CD4-positive, alpha-beta T cell (primary cell): ENCODE measurements at regions not wholly inside any gene's neighbourhood (a gene's known extent, or its start where the extent isn't known, plus 50 kb on each side); places are given as distances from the start of the nearest gene placed in this dataset.

Experiments used
- ATAC-seq: fragments of 200-7000 bp; cut with Tn5 transposase; one replicate; pipeline ENCODE4 v1.10.0; 2022; ENCODE audit warnings: mild to moderate bottlenecking; ENCODE audit not compliant: poor library complexity
- CTCF ChIA-PET: fragments of 350-600 bp; sonication (Branson Sonifier 250); formaldehyde crosslinking; loops from one replicate; lab custom pipeline; 2021; ENCODE audit warnings: antibody characterized with exemption, inconsistent platforms; lab: Charles Lee
- POLR2A ChIA-PET: fragments of 350-600 bp; sonication (Branson Sonifier 250); formaldehyde crosslinking; loops from one replicate; lab custom pipeline; 2021; ENCODE audit warnings: antibody characterized with exemption, inconsistent platforms; lab: Charles Lee
- DNase-seq, 14 experiments: peaks; one replicate each; pipeline ENCODE4 v3.0.0-alpha.2; 2013 to 2020; ENCODE audit warnings: mixed read lengths in 2 of 14
- H3K27ac ChIP-seq, 2 donors: one replicate each; pipeline versions ENCODE4 v1.5.1 to v1.7.0; 2013; ENCODE audit warnings: low read length in 2 of 2, low read depth in 1 of 2, mild to moderate bottlenecking in 1 of 2
- H3K27me3 ChIP-seq, 2 experiments: 1 replicate in 1 of 2; 2 replicates in 1 of 2; pipeline versions ENCODE4 v1.6.1 to v1.7.0; 2013; ENCODE audit warnings: low read length in 2 of 2, control low read depth in 1 of 2, mild to moderate bottlenecking in 1 of 2, moderate library complexity in 1 of 2; ENCODE audit not compliant: insufficient read depth in 2 of 2, control insufficient read depth in 1 of 2
- H3K36me3 ChIP-seq: one replicate; pipeline ENCODE4 v1.6.1; 2013; ENCODE audit warnings: low read length, control low read depth; ENCODE audit not compliant: insufficient read depth
- H3K4me1 ChIP-seq: one replicate; pipeline ENCODE4 v1.6.1; 2013; ENCODE audit warnings: low read length, control low read depth; ENCODE audit not compliant: insufficient read depth
- H3K4me3 ChIP-seq: one replicate; pipeline ENCODE4 v1.5.1; 2013; ENCODE audit warnings: mild to moderate bottlenecking, low read length, moderate library complexity
- H3K9me3 ChIP-seq, 2 experiments: 1 replicate in 1 of 2; 2 replicates in 1 of 2; pipeline versions ENCODE4 v1.6.1 to v1.7.0; 2013; ENCODE audit warnings: low read length in 2 of 2, mild to moderate bottlenecking in 2 of 2, control low read depth in 1 of 2, moderate library complexity in 1 of 2; ENCODE audit not compliant: control insufficient read depth in 1 of 2, insufficient read depth in 1 of 2
- H3K27ac Mint-ChIP-seq: one replicate; pipeline ENCODE4 v1.8.0; 2020; ENCODE audit warnings: mixed read lengths
- H3K27me3 Mint-ChIP-seq: one replicate; pipeline ENCODE4 v1.8.0; 2021; ENCODE audit warnings: mixed read lengths
- H3K36me3 Mint-ChIP-seq: one replicate; pipeline ENCODE4 v1.8.0; 2021; ENCODE audit warnings: low read depth, mixed read lengths
- H3K4me1 Mint-ChIP-seq: one replicate; pipeline ENCODE4 v1.8.0; 2021; ENCODE audit warnings: low read depth, mixed read lengths
- H3K4me3 Mint-ChIP-seq: one replicate; pipeline ENCODE4 v1.8.0; 2020; ENCODE audit warnings: mild to moderate bottlenecking, mixed read lengths
- H3K9me3 Mint-ChIP-seq: one replicate; pipeline ENCODE4 v1.8.0; 2020; ENCODE audit warnings: mixed read lengths
- intact Hi-C, 2 experiments: fragments of 100-400 bp; cut with DNase I in 1 of 2; cut with micrococcal nuclease in 1 of 2; formaldehyde crosslinking; loops; one replicate each; pipeline versions ENCODE4 v1.15.1 to v1.9.0; 2023 to 2025; cut with DNase I, micrococcal nuclease
- TF ChIP-seq, protein P1 (sequence below): fragments of 200-600 bp; IDR thresholded peaks from one replicate; pipeline ENCODE4 v1.8.0; 2022; ENCODE audit warnings: antibody characterized with exemption, mild to moderate bottlenecking

DNA sequence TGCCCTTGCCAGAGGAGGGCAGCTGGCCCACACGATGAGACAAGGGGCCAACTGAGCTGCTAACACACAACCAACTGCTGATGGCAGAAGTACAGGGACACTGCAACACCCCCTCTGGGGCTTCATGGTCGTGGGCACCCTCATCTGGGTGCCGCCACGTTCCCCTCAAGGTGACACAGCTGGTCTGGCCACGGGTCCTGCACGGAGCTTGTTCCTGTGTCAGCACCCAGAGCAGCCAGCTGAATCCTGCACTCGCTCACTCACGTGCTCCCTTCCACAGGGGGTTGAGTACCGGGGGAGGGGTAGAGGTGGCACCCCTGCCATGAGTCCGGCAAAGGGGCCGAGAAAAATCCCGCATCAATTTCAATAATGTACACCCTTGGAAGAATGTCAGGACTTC lies 1319.1 kb downstream of the REEP3 start:
- no peak overlapping the region for H3K4me3 Mint-ChIP-seq
- H3K4me1 Mint-ChIP-seq = no peaks in the 10 kb centered on the region
- Histone ChIP-seq H3K36me3 (no peaks in the 10 kb centered on the region), H3K27me3 (no peaks in the 10 kb centered on the region), H3K27ac (no peak overlapping the region), H3K4me1 (no peaks in the 10 kb centered on the region), H3K9me3 (peaks cover 0 to 11% of the 10 kb centered on the region in 2 experiments), H3K4me3 (no peak overlapping the region)
- no peaks in the 10 kb centered on the region for H3K27me3 Mint-ChIP-seq
- ATAC-seq (no peak), DNase-seq (peak in 1 of 14 experiments; percentile 4)
- CTCF ChIA-PET = no interaction called here
- no peak overlapping the region for H3K27ac Mint-ChIP-seq
- POLR2A ChIA-PET = no interaction called here
- H3K9me3 Mint-ChIP-seq = peaks cover 2% of the 10 kb centered on the region
- intact Hi-C loops = no loop called here
- H3K36me3 Mint-ChIP-seq = no peaks in the 10 kb centered on the region
- TF ChIP-seq, protein P1, sequence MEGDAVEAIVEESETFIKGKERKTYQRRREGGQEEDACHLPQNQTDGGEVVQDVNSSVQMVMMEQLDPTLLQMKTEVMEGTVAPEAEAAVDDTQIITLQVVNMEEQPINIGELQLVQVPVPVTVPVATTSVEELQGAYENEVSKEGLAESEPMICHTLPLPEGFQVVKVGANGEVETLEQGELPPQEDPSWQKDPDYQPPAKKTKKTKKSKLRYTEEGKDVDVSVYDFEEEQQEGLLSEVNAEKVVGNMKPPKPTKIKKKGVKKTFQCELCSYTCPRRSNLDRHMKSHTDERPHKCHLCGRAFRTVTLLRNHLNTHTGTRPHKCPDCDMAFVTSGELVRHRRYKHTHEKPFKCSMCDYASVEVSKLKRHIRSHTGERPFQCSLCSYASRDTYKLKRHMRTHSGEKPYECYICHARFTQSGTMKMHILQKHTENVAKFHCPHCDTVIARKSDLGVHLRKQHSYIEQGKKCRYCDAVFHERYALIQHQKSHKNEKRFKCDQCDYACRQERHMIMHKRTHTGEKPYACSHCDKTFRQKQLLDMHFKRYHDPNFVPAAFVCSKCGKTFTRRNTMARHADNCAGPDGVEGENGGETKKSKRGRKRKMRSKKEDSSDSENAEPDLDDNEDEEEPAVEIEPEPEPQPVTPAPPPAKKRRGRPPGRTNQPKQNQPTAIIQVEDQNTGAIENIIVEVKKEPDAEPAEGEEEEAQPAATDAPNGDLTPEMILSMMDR = no peak

DNA sequence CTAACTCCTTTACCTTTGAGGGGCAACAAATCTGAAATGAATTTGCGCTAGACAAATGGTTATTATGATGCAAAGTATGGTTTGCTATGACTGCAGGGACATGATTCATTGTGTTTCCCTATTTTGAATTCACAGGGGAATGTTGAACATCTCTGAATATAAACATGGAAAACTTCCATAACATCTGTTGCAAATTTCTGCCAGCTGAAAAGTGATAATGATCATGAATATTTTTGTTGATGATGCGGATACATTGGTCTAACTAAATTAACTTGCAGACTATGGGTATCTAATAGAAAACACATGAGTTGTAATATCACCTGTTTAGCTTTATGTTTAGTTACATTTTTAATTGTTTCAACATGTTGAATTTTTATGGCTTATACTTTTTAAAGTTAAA lies 1325.5 kb downstream of the REEP3 start:
- ChIA-PET POLR2A (no interaction called here), CTCF (no interaction called here)
- no peaks in the 10 kb centered on the region for H3K36me3 Mint-ChIP-seq
- no peaks in the 10 kb centered on the region for H3K27me3 Mint-ChIP-seq
- intact Hi-C loops = no loop called here
- no peak overlapping the region for H3K27ac ChIP-seq
- H3K4me1 Mint-ChIP-seq = no peaks in the 10 kb centered on the region
- TF ChIP-seq, protein P1 = no peak
- H3K9me3 Mint-ChIP-seq = peaks cover 8% of the 10 kb centered on the region
- no peak overlapping the region for H3K27ac Mint-ChIP-seq
- no peaks in the 10 kb centered on the region for H3K27me3 ChIP-seq
- DNase-seq (no peak), ATAC-seq (no peak)
- H3K4me1 ChIP-seq = no peaks in the 10 kb centered on the region
- H3K4me3 ChIP-seq = no peak overlapping the region
- H3K36me3 ChIP-seq = no peaks in the 10 kb centered on the region
- no peak overlapping the region for H3K4me3 Mint-ChIP-seq
- H3K9me3 ChIP-seq = no peaks in the 10 kb centered on the region

DNA sequence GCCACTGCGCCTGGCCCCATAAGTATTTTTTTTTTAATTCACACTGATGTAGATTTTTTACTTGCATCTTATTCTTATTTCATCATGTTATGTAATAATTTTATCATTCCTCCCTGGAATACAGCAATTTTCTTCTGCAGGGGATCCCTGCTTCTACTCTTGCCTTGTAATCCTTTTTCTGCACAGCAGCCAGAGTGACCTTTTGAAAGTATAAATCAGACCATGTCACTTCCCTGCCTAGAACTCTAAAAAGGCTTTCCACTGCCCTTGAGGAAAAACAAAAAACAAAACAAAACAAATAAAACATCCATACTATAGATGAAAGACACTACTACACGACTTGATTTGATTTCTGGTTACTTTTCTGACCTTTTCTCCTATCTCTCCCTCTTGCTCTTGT lies 1334.7 kb downstream of the REEP3 start:
- no peak overlapping the region for H3K4me3 ChIP-seq
- no peaks in the 10 kb centered on the region for H3K4me1 Mint-ChIP-seq
- no peak for DNase-seq
- no peaks in the 10 kb centered on the region for H3K36me3 Mint-ChIP-seq
- POLR2A ChIA-PET = no interaction called here
- no peaks in the 10 kb centered on the region for H3K9me3 Mint-ChIP-seq
- intact Hi-C loops = no loop called here
- no peak overlapping the region for H3K4me3 Mint-ChIP-seq
- ATAC-seq = no peak
- TF ChIP-seq, protein P1 = no peak
- H3K27ac ChIP-seq = no peak overlapping the region
- peaks cover 0 to 3% of the 10 kb centered on the region in 2 experiments for H3K9me3 ChIP-seq
- H3K27me3 ChIP-seq = no peaks in the 10 kb centered on the region
- no peaks in the 10 kb centered on the region for H3K36me3 ChIP-seq
- no peaks in the 10 kb centered on the region for H3K27me3 Mint-ChIP-seq
- no peak overlapping the region for H3K27ac Mint-ChIP-seq
- no peaks in the 10 kb centered on the region for H3K4me1 ChIP-seq
- CTCF ChIA-PET = no interaction called here
